Fibroblast of the aortic adventitia (primary cell): ENCODE measurements at regions not wholly inside any gene's neighbourhood (a gene's known extent, or its start where the extent isn't known, plus 50 kb on each side); places are given as distances from the start of the nearest gene placed in this dataset.

ENCODE experiments used
- DNase-seq: peaks from one replicate; pipeline ENCODE4 v3.0.0-alpha.2; 2010; ENCODE audit warnings: low read depth
- H3K4me3 ChIP-seq: 2 replicates; pipeline ENCODE4 v1.5.1; 2011; ENCODE audit warnings: low read depth, mild to moderate bottlenecking, control low read depth, low read length, moderate library complexity
- CTCF ChIP-seq: IDR thresholded peaks from 2 replicates; pipeline ENCODE4 v1.5.1; 2011; ENCODE audit warnings: mild to moderate bottlenecking, low read length, control low read depth, inconsistent platforms; ENCODE audit not compliant: insufficient read depth

GRCh38 chr18:32566960-32567359, 96.3 kb upstream of the GAREM1 start:
- no peak for DNase-seq
- no peak overlapping the region for H3K4me3 ChIP-seq
- TF ChIP-seq CTCF = no peak

GRCh38 chr18:32553640-32554365, 83.1 kb upstream of the GAREM1 start:
- DNase-seq = no peak
- no peak overlapping the region for H3K4me3 ChIP-seq
- TF ChIP-seq CTCF = no peak

- no peak for TF ChIP-seq CTCF
- H3K4me3 ChIP-seq = no peak overlapping the region
- DNase-seq = peak; percentile 9
Measured at GRCh38 chr18:32553174-32553573, 82.5 kb upstream of the GAREM1 start.

- peak; percentile 81 for DNase-seq
- no peak overlapping the region for H3K4me3 ChIP-seq
- TF ChIP-seq CTCF = peak; percentile 79
Measured at GRCh38 chr18:32552421-32553030, 81.8 kb upstream of the GAREM1 start.

GRCh38 chr18:32550963-32551362, 80.3 kb upstream of the GAREM1 start:
- no peak for DNase-seq
- TF ChIP-seq CTCF = peak; percentile 17
- no peak overlapping the region for H3K4me3 ChIP-seq

GRCh38 chr18:32549248-32550110, 78.8 kb upstream of the GAREM1 start:
- no peak overlapping the region for H3K4me3 ChIP-seq
- TF ChIP-seq CTCF = peak; percentile 72
- DNase-seq = peak; percentile 56
